ENCODE measurements at regions not wholly inside any gene's neighbourhood (a gene's known extent, or its start where the extent isn't known, plus 50 kb on each side); places are given as distances from the start of the nearest gene placed in this dataset.

- TF ChIP-seq CTCF (tag by site-specific recombination; IDR thresholded peaks at IDR 0.05): no peak
- no peak for TF ChIP-seq ZNF138 (tag by site-specific recombination; IDR thresholded peaks at IDR 0.05; ENCODE audit: borderline replicate concordance)
- TF ChIP-seq BCL11A (tag by site-specific recombination; IDR thresholded peaks at IDR 0.05; ENCODE audit: low read depth): no peak
- TF ChIP-seq, protein P1, sequence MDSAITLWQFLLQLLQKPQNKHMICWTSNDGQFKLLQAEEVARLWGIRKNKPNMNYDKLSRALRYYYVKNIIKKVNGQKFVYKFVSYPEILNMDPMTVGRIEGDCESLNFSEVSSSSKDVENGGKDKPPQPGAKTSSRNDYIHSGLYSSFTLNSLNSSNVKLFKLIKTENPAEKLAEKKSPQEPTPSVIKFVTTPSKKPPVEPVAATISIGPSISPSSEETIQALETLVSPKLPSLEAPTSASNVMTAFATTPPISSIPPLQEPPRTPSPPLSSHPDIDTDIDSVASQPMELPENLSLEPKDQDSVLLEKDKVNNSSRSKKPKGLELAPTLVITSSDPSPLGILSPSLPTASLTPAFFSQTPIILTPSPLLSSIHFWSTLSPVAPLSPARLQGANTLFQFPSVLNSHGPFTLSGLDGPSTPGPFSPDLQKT (IDR thresholded peaks at IDR 0.05; ENCODE audit: borderline replicate concordance, low read depth, low read length): no peak
- TF ChIP-seq ZNF10 (tag by site-specific recombination; IDR thresholded peaks at IDR 0.05): no peak
- no peak for TF ChIP-seq ZNF747 (tag by site-specific recombination; IDR thresholded peaks at IDR 0.05)
- TF ChIP-seq ZNF280D (tag by site-specific recombination; IDR thresholded peaks at IDR 0.05): no peak
Measured at GRCh38 chr22:48612077-48612995, 1215.3 kb downstream of the BRD1 start.
